Activated CD8-positive, alpha-beta T cell treated with anti-CD3 and anti-CD28 coated beads, Interleukin-2, amount 10 ng/mL, durations not matched to agents 7 days and 5 days (primary cell): ENCODE measurements at regions not wholly inside any gene's neighbourhood (a gene's known extent, or its start where the extent isn't known, plus 50 kb on each side); places are given as distances from the start of the nearest gene placed in this dataset.

Source experiments
- ATAC-seq: fragments of 150-1000 bp; cut with Tn5 transposase; one replicate; pipeline ENCODE4 v1.10.0; 2021; ENCODE audit warnings: moderate library complexity
- CTCF ChIA-PET: fragments of 350-600 bp; sonication (Branson Sonifier 250); formaldehyde crosslinking; loops from one replicate; lab custom pipeline; 2021; ENCODE audit warnings: antibody characterized with exemption; lab: Charles Lee
- POLR2A ChIA-PET: fragments of 350-600 bp; sonication (Branson Sonifier 250); formaldehyde crosslinking; loops from one replicate; lab custom pipeline; 2021; ENCODE audit warnings: antibody characterized with exemption; lab: Charles Lee
- DNase-seq: peaks from one replicate; pipeline ENCODE4 v3.0.0-alpha.2; 2020
- H3K27ac Mint-ChIP-seq: one replicate; pipeline ENCODE4 v1.8.0; 2021; ENCODE audit warnings: mild to moderate bottlenecking, mixed read lengths
- H3K27me3 Mint-ChIP-seq: one replicate; pipeline ENCODE4 v1.8.0; 2021; ENCODE audit warnings: low read depth, mixed read lengths
- H3K36me3 Mint-ChIP-seq: one replicate; pipeline ENCODE4 v1.8.0; 2021; ENCODE audit warnings: low read depth, mixed read lengths
- H3K4me1 Mint-ChIP-seq: one replicate; pipeline ENCODE4 v1.8.0; 2021; ENCODE audit warnings: low read depth, mixed read lengths
- H3K4me3 Mint-ChIP-seq: one replicate; pipeline ENCODE4 v1.8.0; 2021; ENCODE audit warnings: mild to moderate bottlenecking, mixed read lengths
- H3K9me3 Mint-ChIP-seq: one replicate; pipeline ENCODE4 v1.8.0; 2022; ENCODE audit warnings: mixed read lengths; ENCODE audit not compliant: insufficient read depth

GRCh38 chr15:62218841-62219240 is 53.8 kb upstream of the C2CD4B start:
- ATAC-seq = no peak
- Mint-ChIP-seq H3K27ac (no peak overlapping the region), H3K27me3 (peaks cover 5% of the 10 kb centered on the region), H3K36me3 (no peaks in the 10 kb centered on the region), H3K4me3 (no peak overlapping the region), H3K4me1 (no peaks in the 10 kb centered on the region), H3K9me3 (peaks cover 12% of the 10 kb centered on the region)
- CTCF ChIA-PET = interaction anchor here (1.6 kb wide), 1 partner anchor 36 kb away, joined by 3 read pairs; no protein-coding TSS in a partner anchor
- no peak for DNase-seq
- POLR2A ChIA-PET = no interaction called here

GRCh38 chr15:62219799-62220198 is 54.7 kb upstream of the C2CD4B start:
- POLR2A ChIA-PET = no interaction called here
- H3K27ac Mint-ChIP-seq = no peak overlapping the region

GRCh38 chr15:62223020-62223419 is 57.9 kb upstream of the C2CD4B start:
- ATAC-seq (no peak), DNase-seq (no peak)
- Mint-ChIP-seq H3K9me3 (no peaks in the 10 kb centered on the region), H3K36me3 (no peaks in the 10 kb centered on the region), H3K27ac (no peak overlapping the region), H3K27me3 (peaks cover 6% of the 10 kb centered on the region), H3K4me1 (no peaks in the 10 kb centered on the region), H3K4me3 (no peak overlapping the region)
- ChIA-PET POLR2A (no interaction called here), CTCF (no interaction called here)

More at GRCh38 chr15:62219799-62220198, 54.7 kb upstream of the C2CD4B start:
- DNase-seq = no peak
- CTCF ChIA-PET = no interaction called here
- Mint-ChIP-seq H3K36me3 (no peaks in the 10 kb centered on the region), H3K9me3 (peaks cover 11% of the 10 kb centered on the region), H3K27me3 (peaks cover 4% of the 10 kb centered on the region), H3K4me1 (no peaks in the 10 kb centered on the region), H3K4me3 (no peak overlapping the region)
- ATAC-seq = no peak

- no peak for ATAC-seq
- H3K36me3 Mint-ChIP-seq = no peaks in the 10 kb centered on the region
- no peak overlapping the region for H3K27ac Mint-ChIP-seq
- no peaks in the 10 kb centered on the region for H3K4me1 Mint-ChIP-seq
- H3K9me3 Mint-ChIP-seq = no peaks in the 10 kb centered on the region
- peaks cover 20% of the 10 kb centered on the region for H3K27me3 Mint-ChIP-seq
- POLR2A ChIA-PET = no interaction called here
- CTCF ChIA-PET = no interaction called here
- no peak for DNase-seq
- no peak overlapping the region for H3K4me3 Mint-ChIP-seq
These were observed 63.5 kb upstream of the C2CD4B start for GRCh38 chr15:62228604-62229003.

GRCh38 chr15:62231856-62232255 is 66.8 kb upstream of the C2CD4B start:
- Mint-ChIP-seq H3K4me1 (no peaks in the 10 kb centered on the region), H3K27me3 (peaks cover 26% of the 10 kb centered on the region), H3K36me3 (no peaks in the 10 kb centered on the region), H3K9me3 (no peaks in the 10 kb centered on the region), H3K4me3 (no peak overlapping the region), H3K27ac (no peak overlapping the region)
- ChIA-PET CTCF (interaction anchor here (1.2 kb wide), 1 partner anchor 8 kb away, joined by 3 read pairs; no protein-coding TSS in a partner anchor), POLR2A (no interaction called here)
- ATAC-seq (no peak), DNase-seq (no peak)

- Mint-ChIP-seq H3K9me3 (no peaks in the 10 kb centered on the region), H3K27ac (no peak overlapping the region), H3K4me1 (no peaks in the 10 kb centered on the region), H3K4me3 (no peak overlapping the region), H3K27me3 (peaks cover 3% of the 10 kb centered on the region), H3K36me3 (no peaks in the 10 kb centered on the region)
- ATAC-seq (no peak), DNase-seq (no peak)
- CTCF ChIA-PET = interaction anchor here (1.0 kb wide), 1 partner anchor 9 kb away, joined by 3 read pairs; no protein-coding TSS in a partner anchor
- POLR2A ChIA-PET = no interaction called here
These were observed 75.3 kb upstream of the C2CD4B start for GRCh38 chr15:62240121-62241096.

- ATAC-seq (no peak), DNase-seq (no peak)
- Mint-ChIP-seq H3K36me3 (no peaks in the 10 kb centered on the region), H3K4me1 (no peaks in the 10 kb centered on the region), H3K27ac (no peak overlapping the region), H3K9me3 (no peaks in the 10 kb centered on the region), H3K27me3 (peaks cover 3% of the 10 kb centered on the region), H3K4me3 (no peak overlapping the region)
- CTCF ChIA-PET = no interaction called here
- POLR2A ChIA-PET = no interaction called here
These were observed 76.2 kb upstream of the C2CD4B start for GRCh38 chr15:62241135-62241770.

- H3K4me3 Mint-ChIP-seq = no peak overlapping the region
- ChIA-PET CTCF (no interaction called here), POLR2A (no interaction called here)
- DNase-seq (no peak), ATAC-seq (no peak)
- no peaks in the 10 kb centered on the region for H3K27me3 Mint-ChIP-seq
- no peaks in the 10 kb centered on the region for H3K4me1 Mint-ChIP-seq
- no peak overlapping the region for H3K27ac Mint-ChIP-seq
- no peaks in the 10 kb centered on the region for H3K9me3 Mint-ChIP-seq
- no peaks in the 10 kb centered on the region for H3K36me3 Mint-ChIP-seq
These were observed 77.9 kb upstream of the C2CD4B start for GRCh38 chr15:62242999-62243398.

- no peak for ATAC-seq
- no peaks in the 10 kb centered on the region for H3K27me3 Mint-ChIP-seq
- no peaks in the 10 kb centered on the region for H3K36me3 Mint-ChIP-seq
- no peak for DNase-seq
- ChIA-PET CTCF (no interaction called here), POLR2A (no interaction called here)
- no peak overlapping the region for H3K27ac Mint-ChIP-seq
- H3K4me1 Mint-ChIP-seq = no peaks in the 10 kb centered on the region
- no peak overlapping the region for H3K4me3 Mint-ChIP-seq
- H3K9me3 Mint-ChIP-seq = no peaks in the 10 kb centered on the region
These were observed 79.7 kb upstream of the C2CD4B start for GRCh38 chr15:62244762-62245161.

GRCh38 chr15:62248277-62248984 is 83.3 kb upstream of the C2CD4B start:
- H3K4me3 Mint-ChIP-seq = no peak overlapping the region
- peaks cover 2% of the 10 kb centered on the region for H3K27me3 Mint-ChIP-seq
- ChIA-PET POLR2A (no interaction called here), CTCF (interaction anchor here (0.6 to 2.1 kb wide), 3 partner anchors 41 to 845 kb away, joined by 3 to 5 read pairs (median 4); no protein-coding TSS in a partner anchor)
- no peaks in the 10 kb centered on the region for H3K36me3 Mint-ChIP-seq
- no peaks in the 10 kb centered on the region for H3K9me3 Mint-ChIP-seq
- ATAC-seq = no peak
- no peak for DNase-seq
- H3K27ac Mint-ChIP-seq = no peak overlapping the region
- no peaks in the 10 kb centered on the region for H3K4me1 Mint-ChIP-seq

GRCh38 chr15:62249501-62249900 is 84.4 kb upstream of the C2CD4B start:
- DNase-seq (no peak), ATAC-seq (no peak)
- ChIA-PET CTCF (no interaction called here), POLR2A (no interaction called here)
- H3K27me3 Mint-ChIP-seq = peaks cover 2% of the 10 kb centered on the region
- no peaks in the 10 kb centered on the region for H3K4me1 Mint-ChIP-seq
- H3K27ac Mint-ChIP-seq = no peak overlapping the region
- H3K9me3 Mint-ChIP-seq = no peaks in the 10 kb centered on the region
- H3K4me3 Mint-ChIP-seq = no peak overlapping the region
- H3K36me3 Mint-ChIP-seq = no peaks in the 10 kb centered on the region
